ENCODE measurements at regions not wholly inside any gene's neighbourhood (a gene's known extent, or its start where the extent isn't known, plus 50 kb on each side); places are given as distances from the start of the nearest gene placed in this dataset.

DNA sequence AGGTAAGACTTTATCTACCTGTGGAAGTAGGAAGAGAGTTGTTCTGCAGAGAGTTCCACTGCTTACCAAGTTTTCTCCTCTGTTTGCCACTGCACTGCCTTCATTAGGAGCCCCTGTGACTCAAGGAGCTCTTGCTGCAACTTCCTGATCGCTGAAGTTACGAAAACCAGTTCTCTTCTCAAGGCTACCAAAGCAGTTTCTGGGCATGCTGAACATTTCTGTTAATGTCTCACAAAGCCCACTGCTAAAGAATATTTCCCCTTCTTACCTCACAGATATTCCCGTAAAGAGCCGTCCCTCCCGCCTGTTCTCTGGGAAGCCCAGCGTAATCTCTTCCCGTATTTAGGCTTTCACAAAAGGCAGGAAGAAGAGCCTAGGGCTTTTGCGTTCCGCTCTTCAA is 82.6 kb upstream of the OXGR1 start:
- POLR2A ChIA-PET: no interaction called here

More for the DNA sequence above, 82.6 kb upstream of the OXGR1 start:
- TF ChIP-seq, protein P1, sequence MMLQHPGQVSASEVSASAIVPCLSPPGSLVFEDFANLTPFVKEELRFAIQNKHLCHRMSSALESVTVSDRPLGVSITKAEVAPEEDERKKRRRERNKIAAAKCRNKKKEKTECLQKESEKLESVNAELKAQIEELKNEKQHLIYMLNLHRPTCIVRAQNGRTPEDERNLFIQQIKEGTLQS (IDR thresholded peaks at IDR 0.05): no peak
- no peak for TF ChIP-seq EZH2phosphoT487 (IDR thresholded peaks at IDR 0.05; ENCODE audit: borderline replicate concordance)
- TF ChIP-seq, protein P2, sequence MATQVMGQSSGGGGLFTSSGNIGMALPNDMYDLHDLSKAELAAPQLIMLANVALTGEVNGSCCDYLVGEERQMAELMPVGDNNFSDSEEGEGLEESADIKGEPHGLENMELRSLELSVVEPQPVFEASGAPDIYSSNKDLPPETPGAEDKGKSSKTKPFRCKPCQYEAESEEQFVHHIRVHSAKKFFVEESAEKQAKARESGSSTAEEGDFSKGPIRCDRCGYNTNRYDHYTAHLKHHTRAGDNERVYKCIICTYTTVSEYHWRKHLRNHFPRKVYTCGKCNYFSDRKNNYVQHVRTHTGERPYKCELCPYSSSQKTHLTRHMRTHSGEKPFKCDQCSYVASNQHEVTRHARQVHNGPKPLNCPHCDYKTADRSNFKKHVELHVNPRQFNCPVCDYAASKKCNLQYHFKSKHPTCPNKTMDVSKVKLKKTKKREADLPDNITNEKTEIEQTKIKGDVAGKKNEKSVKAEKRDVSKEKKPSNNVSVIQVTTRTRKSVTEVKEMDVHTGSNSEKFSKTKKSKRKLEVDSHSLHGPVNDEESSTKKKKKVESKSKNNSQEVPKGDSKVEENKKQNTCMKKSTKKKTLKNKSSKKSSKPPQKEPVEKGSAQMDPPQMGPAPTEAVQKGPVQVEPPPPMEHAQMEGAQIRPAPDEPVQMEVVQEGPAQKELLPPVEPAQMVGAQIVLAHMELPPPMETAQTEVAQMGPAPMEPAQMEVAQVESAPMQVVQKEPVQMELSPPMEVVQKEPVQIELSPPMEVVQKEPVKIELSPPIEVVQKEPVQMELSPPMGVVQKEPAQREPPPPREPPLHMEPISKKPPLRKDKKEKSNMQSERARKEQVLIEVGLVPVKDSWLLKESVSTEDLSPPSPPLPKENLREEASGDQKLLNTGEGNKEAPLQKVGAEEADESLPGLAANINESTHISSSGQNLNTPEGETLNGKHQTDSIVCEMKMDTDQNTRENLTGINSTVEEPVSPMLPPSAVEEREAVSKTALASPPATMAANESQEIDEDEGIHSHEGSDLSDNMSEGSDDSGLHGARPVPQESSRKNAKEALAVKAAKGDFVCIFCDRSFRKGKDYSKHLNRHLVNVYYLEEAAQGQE (IDR thresholded peaks at IDR 0.05; ENCODE audit: low read depth): no peak
- TF ChIP-seq CBX3 (IDR thresholded peaks at IDR 0.05; ENCODE audit: low read depth): no peak
- TF ChIP-seq CEBPB (IDR thresholded peaks at IDR 0.05; ENCODE audit: low read depth): no peak
- no peak for TF ChIP-seq POLR2AphosphoS5 (IDR thresholded peaks at IDR 0.05; ENCODE audit: low read depth, low read length)
- TF ChIP-seq FOSL1 (IDR thresholded peaks at IDR 0.05; ENCODE audit: low read depth): no peak
- no peak for TF ChIP-seq SP1 (IDR thresholded peaks at IDR 0.05; ENCODE audit: low read depth)
- no peak for TF ChIP-seq TCF7L2 (IDR thresholded peaks at IDR 0.05; ENCODE audit: borderline replicate concordance, extremely low read depth, insufficient read depth, insufficient read length)
- no peak for TF ChIP-seq ZNF274 (IDR thresholded peaks at IDR 0.05; ENCODE audit: low read depth, low read length)
- no peak for TF ChIP-seq ZFX (IDR thresholded peaks at IDR 0.05)
- TF ChIP-seq EGR1 (IDR thresholded peaks at IDR 0.05; ENCODE audit: low read depth): no peak
- TF ChIP-seq RAD21 (IDR thresholded peaks at IDR 0.05; ENCODE audit: low read depth): no peak
- no peak for TF ChIP-seq POLR2A (IDR thresholded peaks at IDR 0.05; ENCODE audit: borderline replicate concordance, extremely low read depth, insufficient read depth, insufficient read length)
- TF ChIP-seq, protein P3, sequence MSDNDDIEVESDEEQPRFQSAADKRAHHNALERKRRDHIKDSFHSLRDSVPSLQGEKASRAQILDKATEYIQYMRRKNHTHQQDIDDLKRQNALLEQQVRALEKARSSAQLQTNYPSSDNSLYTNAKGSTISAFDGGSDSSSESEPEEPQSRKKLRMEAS (IDR thresholded peaks at IDR 0.05): no peak
- no peak for TF ChIP-seq ELF1 (IDR thresholded peaks at IDR 0.05; ENCODE audit: borderline replicate concordance, low read depth)
- DNase-seq (ENCODE audit: low read depth, low spot score): no peak
- intact Hi-C loops (cut with micrococcal nuclease): no loop called here
- ChIA-PET CTCF (no interaction called here), RAD21 (ENCODE audit: low non-redundant PET in 1 of 2, low total read pairs in 2 of 2, uncharacterized antibody in 2 of 2, unreplicated experiment in 2 of 2) (no interaction called here)
- no TSS peak for BruUV-seq (replicated peaks)
- Histone ChIP-seq H3K4me1 (ENCODE audit: control insufficient read depth in 1 of 2, insufficient read depth in 2 of 2, low read length in 2 of 2) (no peaks in the 10 kb centered on the region), H4K20me1 (ENCODE audit: insufficient read depth) (no peaks in the 10 kb centered on the region), H3K9me2 (ENCODE audit: insufficient read depth) (no peaks in the 10 kb centered on the region), H3K36me3 (ENCODE audit: control insufficient read depth in 1 of 2, insufficient read depth in 2 of 2, low read length in 2 of 2) (no peaks in the 10 kb centered on the region), H3K27ac (ENCODE audit: low read depth, low read length) (no peak overlapping the region), H2AFZ (ENCODE audit: low read depth, low read length, poor library complexity, severe bottlenecking) (no peak overlapping the region), H3K9ac (ENCODE audit: low read length) (no peak overlapping the region), H3K4me3 (replicated peaks in 1 of 2; ENCODE audit: low read depth in 1 of 2, low read length in 2 of 2) (no peak overlapping the region), H3K4me2 (ENCODE audit: low read length) (no peak overlapping the region), H3K79me2 (ENCODE audit: insufficient read depth, low read length) (no peaks in the 10 kb centered on the region), H3K9me3 (ENCODE audit: control insufficient read depth in 1 of 2, insufficient read depth in 1 of 2, low read depth in 1 of 2, low read length in 2 of 2) (peaks cover 0 to 10% of the 10 kb centered on the region in 2 experiments; a peak in 1 of 4 replicates), H3K27me3 (ENCODE audit: insufficient read depth, low read length) (no peaks in the 10 kb centered on the region)
- ATAC-seq: no peak
